Mesendoderm (in vitro differentiated cells): ENCODE measurements at regions not wholly inside any gene's neighbourhood (a gene's known extent, or its start where the extent isn't known, plus 50 kb on each side); places are given as distances from the start of the nearest gene placed in this dataset.

Experiments
- DNase-seq: peaks from one replicate; pipeline ENCODE4 v3.0.0; 2013
- H2AK5ac ChIP-seq: 2 replicates; pipeline ENCODE4 v1.6.1; 2013; ENCODE audit warnings: low read length, inconsistent platforms
- H2BK120ac ChIP-seq: 2 replicates; pipeline ENCODE4 v1.6.1; 2013; ENCODE audit warnings: low read depth, mild to moderate bottlenecking, low read length, moderate library complexity, mixed read lengths
- H2BK15ac ChIP-seq: replicated peaks from 2 replicates; pipeline ENCODE4 v1.6.1; 2013; ENCODE audit warnings: low read depth, mild to moderate bottlenecking, moderate library complexity
- H2BK5ac ChIP-seq: 2 replicates; pipeline ENCODE4 v1.6.1; 2013; ENCODE audit warnings: low read length, inconsistent platforms
- H3K18ac ChIP-seq: 2 replicates; pipeline ENCODE4 v1.6.1; 2013; ENCODE audit warnings: mild to moderate bottlenecking, low read length, mixed read lengths
- H3K23ac ChIP-seq: one replicate; pipeline ENCODE4 v1.6.1; 2013; ENCODE audit warnings: low read length
- H3K27ac ChIP-seq: 2 replicates; pipeline ENCODE4 v1.5.1; 2013; ENCODE audit warnings: low read depth, mild to moderate bottlenecking, inconsistent platforms, low read length, moderate library complexity
- H3K27me3 ChIP-seq: 2 replicates; pipeline ENCODE4 v1.6.1; 2013; ENCODE audit warnings: low read length, control low read depth, mild to moderate bottlenecking, inconsistent platforms; ENCODE audit not compliant: insufficient read depth, poor library complexity
- H3K36me3 ChIP-seq: 2 replicates; pipeline ENCODE4 v1.6.1; 2013; ENCODE audit warnings: low read length, inconsistent platforms; ENCODE audit not compliant: control insufficient read depth, insufficient read depth
- H3K4ac ChIP-seq: one replicate; pipeline ENCODE4 v1.6.1; 2013; ENCODE audit warnings: low read depth, mild to moderate bottlenecking, low read length, moderate library complexity
- H3K4me1 ChIP-seq: 2 replicates; pipeline ENCODE4 v1.6.1; 2013; ENCODE audit warnings: low read depth, low read length, inconsistent platforms; ENCODE audit not compliant: control insufficient read depth
- H3K4me2 ChIP-seq: 2 replicates; pipeline ENCODE4 v1.6.1; 2013; ENCODE audit warnings: low read length
- H3K4me3 ChIP-seq: 2 replicates; pipeline ENCODE4 v1.5.1; 2013; ENCODE audit warnings: mild to moderate bottlenecking, low read length
- H3K56ac ChIP-seq: one replicate; pipeline ENCODE4 v1.6.1; 2013; ENCODE audit warnings: low read length
- H3K79me1 ChIP-seq: 2 replicates; pipeline ENCODE4 v1.6.1; 2013; ENCODE audit warnings: low read length, inconsistent platforms
- H3K79me2 ChIP-seq: 2 replicates; pipeline ENCODE4 v1.6.1; 2013; ENCODE audit warnings: mild to moderate bottlenecking, low read length; ENCODE audit not compliant: control insufficient read depth, insufficient read depth
- H3K9ac ChIP-seq: 2 replicates; pipeline ENCODE4 v1.6.1; 2013; ENCODE audit warnings: low read length, inconsistent platforms
- H4K5ac ChIP-seq: one replicate; pipeline ENCODE4 v1.6.1; 2013; ENCODE audit warnings: low read length
- H4K8ac ChIP-seq: one replicate; pipeline ENCODE4 v1.6.1; 2013; ENCODE audit warnings: low read depth, mild to moderate bottlenecking, control low read depth, low read length, moderate library complexity
- WGBS: extraction: QIAGEN DNeasy Blood & Tissue Kit; methylation state at CpG from one replicate; pipeline ENCODE4 v1.1.7; 2013; ENCODE audit warnings: low lambda C conversion rate, missing lambda C conversion rate; ENCODE audit not compliant: insufficient coverage; ENCODE audit errors: extremely low coverage; 5-methylcytosine and 5-hydroxymethylcytosine counted together

- no peak overlapping the region for H2BK120ac ChIP-seq
- no peak overlapping the region for H3K23ac ChIP-seq
Measured at GRCh38 chr10:29033311-29033940, 255.4 kb upstream of the LYZL1 start.

GRCh38 chr10:29034592-29034991 is 254.3 kb upstream of the LYZL1 start:
- Histone ChIP-seq H3K4me2 (no peak overlapping the region), H3K79me2 (no peaks in the 10 kb centered on the region), H3K4me1 (no peaks in the 10 kb centered on the region), H3K23ac (no peak overlapping the region), H3K9ac (no peak overlapping the region), H3K4me3 (no peak overlapping the region), H2BK15ac (no peak overlapping the region), H3K56ac (no peak overlapping the region), H3K79me1 (no peaks in the 10 kb centered on the region), H3K27ac (no peak overlapping the region), H2BK120ac (no peak overlapping the region), H4K8ac (no peak overlapping the region), H2AK5ac (no peak overlapping the region), H3K27me3 (no peaks in the 10 kb centered on the region), H3K18ac (no peak overlapping the region), H2BK5ac (no peak overlapping the region), H3K4ac (no peak overlapping the region), H4K5ac (no peak overlapping the region), H3K36me3 (no peaks in the 10 kb centered on the region)
- DNase-seq, result no peak
- no CpG with 5 or more reads among the region's 5 CpGs for WGBS

More at GRCh38 chr10:29033311-29033940, 255.4 kb upstream of the LYZL1 start:
- Histone ChIP-seq H4K8ac (no peak overlapping the region), H2BK15ac (no peak overlapping the region), H2AK5ac (no peak overlapping the region), H3K9ac (no peak overlapping the region), H3K4me1 (no peaks in the 10 kb centered on the region), H3K4me2 (no peak overlapping the region), H3K79me1 (no peaks in the 10 kb centered on the region), H3K56ac (peak overlapping the region; percentile 58), H3K27me3 (no peaks in the 10 kb centered on the region), H3K27ac (no peak overlapping the region), H3K79me2 (no peaks in the 10 kb centered on the region), H3K4ac (no peak overlapping the region), H2BK5ac (no peak overlapping the region), H3K18ac (no peak overlapping the region), H3K4me3 (no peak overlapping the region), H3K36me3 (no peaks in the 10 kb centered on the region), H4K5ac (no peak overlapping the region)
- no CpG with 5 or more reads among the region's 6 CpGs for WGBS
- DNase-seq, result peak; percentile 71

GRCh38 chr10:29035721-29036120 is 253.1 kb upstream of the LYZL1 start:
- H4K8ac ChIP-seq, result no peak overlapping the region
- no peak for DNase-seq
- H3K4me1 ChIP-seq, result no peaks in the 10 kb centered on the region
- H3K4me2 ChIP-seq, result no peak overlapping the region
- no peaks in the 10 kb centered on the region for H3K27me3 ChIP-seq
- H3K4me3 ChIP-seq, result no peak overlapping the region
- H3K27ac ChIP-seq, result no peak overlapping the region
- no peak overlapping the region for H3K23ac ChIP-seq
- H3K36me3 ChIP-seq, result no peaks in the 10 kb centered on the region
- H3K18ac ChIP-seq, result no peak overlapping the region
- H3K56ac ChIP-seq, result no peak overlapping the region
- no peak overlapping the region for H2BK5ac ChIP-seq
- H3K9ac ChIP-seq, result no peak overlapping the region
- no peak overlapping the region for H2BK120ac ChIP-seq
- WGBS, result no CpG with 5 or more reads among the region's 2 CpGs
- H3K4ac ChIP-seq, result no peak overlapping the region
- no peak overlapping the region for H2AK5ac ChIP-seq
- H2BK15ac ChIP-seq, result no peak overlapping the region
- H4K5ac ChIP-seq, result no peak overlapping the region
- H3K79me2 ChIP-seq, result no peaks in the 10 kb centered on the region
- H3K79me1 ChIP-seq, result no peaks in the 10 kb centered on the region

GRCh38 chr10:29037348-29038113 is 251.3 kb upstream of the LYZL1 start:
- no peaks in the 10 kb centered on the region for H3K36me3 ChIP-seq
- no peak overlapping the region for H2AK5ac ChIP-seq
- H3K27ac ChIP-seq, result no peak overlapping the region
- H3K4ac ChIP-seq, result no peak overlapping the region
- no peak overlapping the region for H4K8ac ChIP-seq
- no peak overlapping the region for H3K23ac ChIP-seq
- no peaks in the 10 kb centered on the region for H3K79me1 ChIP-seq
- WGBS, result no CpG with 5 or more reads among the region's 12 CpGs
- H3K56ac ChIP-seq, result no peak overlapping the region
- no peak overlapping the region for H3K4me2 ChIP-seq
- H2BK15ac ChIP-seq, result no peak overlapping the region
- no peak overlapping the region for H3K9ac ChIP-seq
- DNase-seq, result no peak
- H3K79me2 ChIP-seq, result no peaks in the 10 kb centered on the region
- H2BK120ac ChIP-seq, result no peak overlapping the region
- no peaks in the 10 kb centered on the region for H3K27me3 ChIP-seq
- H4K5ac ChIP-seq, result no peak overlapping the region
- no peak overlapping the region for H3K18ac ChIP-seq
- H3K4me3 ChIP-seq, result no peak overlapping the region
- H3K4me1 ChIP-seq, result no peaks in the 10 kb centered on the region
- H2BK5ac ChIP-seq, result no peak overlapping the region

GRCh38 chr10:29039091-29039490 is 249.8 kb upstream of the LYZL1 start:
- WGBS, result no CpG with 5 or more reads among the region's 5 CpGs
- H3K27ac ChIP-seq, result no peak overlapping the region
- H3K36me3 ChIP-seq, result no peaks in the 10 kb centered on the region
- H3K18ac ChIP-seq, result no peak overlapping the region
- H3K4me1 ChIP-seq, result no peaks in the 10 kb centered on the region
- no peaks in the 10 kb centered on the region for H3K27me3 ChIP-seq
- no peaks in the 10 kb centered on the region for H3K79me2 ChIP-seq
- H2BK120ac ChIP-seq, result no peak overlapping the region
- no peak overlapping the region for H3K4me3 ChIP-seq
- no peak overlapping the region for H4K8ac ChIP-seq
- no peak overlapping the region for H3K4me2 ChIP-seq
- H3K56ac ChIP-seq, result no peak overlapping the region
- H3K4ac ChIP-seq, result no peak overlapping the region
- no peak overlapping the region for H4K5ac ChIP-seq
- no peak overlapping the region for H3K9ac ChIP-seq
- no peak overlapping the region for H2BK15ac ChIP-seq
- H2AK5ac ChIP-seq, result no peak overlapping the region
- H3K79me1 ChIP-seq, result no peaks in the 10 kb centered on the region
- no peak overlapping the region for H3K23ac ChIP-seq
- DNase-seq, result no peak
- H2BK5ac ChIP-seq, result no peak overlapping the region
